Astrocyte (in vitro differentiated cells and primary cell): ENCODE measurements at regions not wholly inside any gene's neighbourhood (a gene's known extent, or its start where the extent isn't known, plus 50 kb on each side); places are given as distances from the start of the nearest gene placed in this dataset.

Experiments used
- CTCF ChIP-seq: IDR thresholded peaks from 2 replicates; pipeline ENCODE4 v1.5.1; 2011; ENCODE audit warnings: low read depth, mild to moderate bottlenecking, inconsistent platforms, low read length, moderate library complexity; ENCODE audit not compliant: insufficient read depth
- EZH2 ChIP-seq: IDR thresholded peaks from 2 replicates; pipeline ENCODE4 v1.6.1; 2012; ENCODE audit warnings: mild to moderate bottlenecking, low read length, inconsistent platforms; ENCODE audit not compliant: insufficient read depth

DNA sequence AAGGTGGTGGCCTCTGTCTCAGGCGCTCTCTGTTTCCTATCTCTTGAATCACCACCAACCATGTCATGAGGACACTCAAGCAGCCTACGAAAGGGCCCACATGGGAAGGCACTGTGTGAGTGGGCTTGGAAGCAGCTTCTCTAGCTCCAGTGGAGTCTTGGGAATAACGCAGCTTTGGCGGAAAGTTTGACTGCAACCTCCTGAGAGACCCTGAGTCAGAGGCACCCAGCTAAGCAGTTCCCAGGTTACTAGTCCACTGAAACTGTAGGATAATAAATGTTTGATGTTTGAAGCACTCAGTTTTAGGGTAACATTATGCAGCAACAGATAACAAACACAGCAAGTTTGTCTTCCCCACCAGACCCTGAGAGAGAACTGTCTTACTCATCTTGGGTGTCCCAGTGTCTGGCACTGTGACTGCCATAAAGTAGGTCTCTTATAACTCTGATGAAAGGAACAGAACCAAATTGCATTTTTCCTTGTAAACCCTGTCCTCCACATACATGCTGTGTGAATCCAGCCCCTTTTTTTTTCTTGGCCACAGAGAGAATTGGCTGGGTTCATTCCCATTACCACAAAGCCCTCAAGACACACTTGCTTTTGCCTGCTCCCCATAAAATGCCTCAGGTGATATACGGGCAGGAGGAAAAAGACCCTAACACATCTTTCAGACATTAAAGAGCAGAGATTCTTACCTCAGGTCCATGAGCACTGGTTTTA, 185.5 kb downstream of the ZNF365 start:
- TF ChIP-seq CTCF (no peak), EZH2 (no peak)
